ENCODE measurements at regions not wholly inside any gene's neighbourhood (a gene's known extent, or its start where the extent isn't known, plus 50 kb on each side); places are given as distances from the start of the nearest gene placed in this dataset.
"Not testable (repeated sequence)": the region's sequence is repeated elsewhere in the genome, so short reads cannot be mapped to it uniquely, and the experiment has no call there.

DNA sequence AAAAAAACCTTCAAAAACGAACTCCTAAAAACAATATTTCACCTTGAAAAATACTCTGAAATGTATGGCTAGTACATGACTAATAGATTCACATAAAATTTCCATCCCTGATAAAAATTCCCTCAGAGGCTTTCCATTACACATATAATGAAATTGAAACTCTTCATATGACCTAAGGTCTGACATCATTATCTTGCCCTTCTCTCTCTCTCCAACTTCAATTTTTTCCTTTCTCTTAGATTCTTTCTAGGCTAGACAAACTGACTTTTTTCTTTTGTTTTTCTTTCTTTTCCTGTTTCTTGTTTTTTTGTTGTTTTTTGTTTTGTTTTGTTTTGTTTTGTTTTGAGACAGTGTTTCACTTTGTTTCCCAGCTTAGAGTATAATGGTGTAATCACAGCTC, 1220.5 kb downstream of the ROBO2 start:
- Histone ChIP-seq H3K9me3 (ENCODE audit: control insufficient read depth, insufficient read depth, low read depth, low read length) (no peaks in the 10 kb centered on the region), H3K27ac (ENCODE audit: insufficient read depth, low read length) (no peak overlapping the region), H3K79me2 (ENCODE audit: control insufficient read depth, insufficient read depth, low read length) (no peaks in the 10 kb centered on the region), H3K36me3 (ENCODE audit: control insufficient read depth, insufficient read depth, low read length) (no peaks in the 10 kb centered on the region), H3K27me3 (ENCODE audit: control insufficient read depth, insufficient read depth, low read length) (no peaks in the 10 kb centered on the region), H3K9ac (ENCODE audit: insufficient read depth, low read length) (no peak overlapping the region), H3K4me1 (ENCODE audit: control insufficient read depth, extremely low read depth, insufficient read depth, low read length) (peaks cover 6% of the 10 kb centered on the region), H2AFZ (ENCODE audit: low read length) (no peak overlapping the region), H3K4me2 (ENCODE audit: extremely low read depth, insufficient read depth, low read length) (no peak overlapping the region), H4K20me1 (ENCODE audit: control insufficient read depth, extremely low read depth, insufficient read depth, low read length) (no peaks in the 10 kb centered on the region), H3K4me3 (replicated peaks in 1 of 4; ENCODE audit: control extremely low read depth in 1 of 4, insufficient read depth in 1 of 4, low read depth in 3 of 4, low read length in 4 of 4) (no peak overlapping the region)
- TF ChIP-seq EZH2 (IDR thresholded peaks at IDR 0.05; ENCODE audit: low read length, missing control alignments): no peak
- TF ChIP-seq, protein P1, sequence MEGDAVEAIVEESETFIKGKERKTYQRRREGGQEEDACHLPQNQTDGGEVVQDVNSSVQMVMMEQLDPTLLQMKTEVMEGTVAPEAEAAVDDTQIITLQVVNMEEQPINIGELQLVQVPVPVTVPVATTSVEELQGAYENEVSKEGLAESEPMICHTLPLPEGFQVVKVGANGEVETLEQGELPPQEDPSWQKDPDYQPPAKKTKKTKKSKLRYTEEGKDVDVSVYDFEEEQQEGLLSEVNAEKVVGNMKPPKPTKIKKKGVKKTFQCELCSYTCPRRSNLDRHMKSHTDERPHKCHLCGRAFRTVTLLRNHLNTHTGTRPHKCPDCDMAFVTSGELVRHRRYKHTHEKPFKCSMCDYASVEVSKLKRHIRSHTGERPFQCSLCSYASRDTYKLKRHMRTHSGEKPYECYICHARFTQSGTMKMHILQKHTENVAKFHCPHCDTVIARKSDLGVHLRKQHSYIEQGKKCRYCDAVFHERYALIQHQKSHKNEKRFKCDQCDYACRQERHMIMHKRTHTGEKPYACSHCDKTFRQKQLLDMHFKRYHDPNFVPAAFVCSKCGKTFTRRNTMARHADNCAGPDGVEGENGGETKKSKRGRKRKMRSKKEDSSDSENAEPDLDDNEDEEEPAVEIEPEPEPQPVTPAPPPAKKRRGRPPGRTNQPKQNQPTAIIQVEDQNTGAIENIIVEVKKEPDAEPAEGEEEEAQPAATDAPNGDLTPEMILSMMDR (conservative IDR thresholded peaks at IDR 0.05 in 1 of 2, IDR thresholded peaks at IDR 0.05 in 1 of 2; ENCODE audit: low read depth in 1 of 2, low read length in 2 of 2): no peak
- no peak for DNase-seq (ENCODE audit: low read depth in 2 of 2)

DNA sequence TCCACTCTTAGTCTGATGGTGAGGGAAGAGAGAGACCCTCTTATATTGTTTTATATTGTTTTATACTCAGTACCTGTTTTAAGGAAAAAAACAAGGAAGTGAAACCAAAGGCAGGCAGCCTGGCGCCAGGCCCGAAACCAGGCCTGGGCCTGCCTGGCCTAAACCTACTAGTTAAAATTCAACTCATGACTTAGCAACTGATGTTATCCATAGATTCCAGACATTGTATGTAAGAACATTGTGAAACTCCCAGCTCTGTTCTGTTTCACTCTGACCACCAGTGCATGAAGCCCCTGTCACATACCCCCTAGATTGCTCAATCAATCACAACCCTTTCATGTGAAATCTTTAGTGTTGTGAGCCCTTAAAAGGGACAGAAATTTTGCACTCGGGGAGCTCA, 1226.7 kb downstream of the ROBO2 start:
- H3K27ac ChIP-seq (ENCODE audit: insufficient read depth, low read length); H2AFZ ChIP-seq (ENCODE audit: low read length); H3K4me2 ChIP-seq (ENCODE audit: extremely low read depth, insufficient read depth, low read length); DNase-seq (ENCODE audit: low read depth in 2 of 2); H3K79me2 ChIP-seq (ENCODE audit: control insufficient read depth, insufficient read depth, low read length); H3K4me1 ChIP-seq (ENCODE audit: control insufficient read depth, extremely low read depth, insufficient read depth, low read length); H3K9me3 ChIP-seq (ENCODE audit: control insufficient read depth, insufficient read depth, low read depth, low read length); H4K20me1 ChIP-seq (ENCODE audit: control insufficient read depth, extremely low read depth, insufficient read depth, low read length); H3K27me3 ChIP-seq (ENCODE audit: control insufficient read depth, insufficient read depth, low read length); H3K9ac ChIP-seq (ENCODE audit: insufficient read depth, low read length); H3K4me3 ChIP-seq (replicated peaks in 1 of 4; ENCODE audit: control extremely low read depth in 1 of 4, insufficient read depth in 1 of 4, low read depth in 3 of 4, low read length in 4 of 4); H3K36me3 ChIP-seq (ENCODE audit: control insufficient read depth, insufficient read depth, low read length): not testable (repeated sequence)

DNA sequence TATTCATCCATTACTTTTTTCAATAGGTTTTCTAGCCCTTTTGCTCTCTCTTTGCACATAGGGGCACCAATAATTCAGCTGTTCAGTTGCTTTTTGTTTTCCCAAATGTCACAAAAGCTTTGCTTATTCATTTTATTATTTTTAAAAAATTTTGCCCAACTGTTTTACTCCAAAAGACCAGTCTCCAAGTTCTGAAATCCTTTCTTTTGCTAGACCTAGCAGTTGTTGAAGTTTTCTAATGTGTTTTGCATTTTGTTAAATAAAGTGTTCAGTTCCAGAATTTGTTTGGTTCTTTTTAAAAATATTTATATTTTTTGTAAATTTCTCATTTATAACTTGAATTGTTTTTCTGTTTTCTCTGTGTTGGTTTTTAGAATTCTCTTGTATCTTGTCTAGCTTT, 1227.3 kb downstream of the ROBO2 start:
- Histone ChIP-seq H3K4me2 (ENCODE audit: extremely low read depth, insufficient read depth, low read length) (no peak overlapping the region), H2AFZ (ENCODE audit: low read length) (no peak overlapping the region), H3K4me3 (replicated peaks in 1 of 4; ENCODE audit: control extremely low read depth in 1 of 4, insufficient read depth in 1 of 4, low read depth in 3 of 4, low read length in 4 of 4) (no peak overlapping the region), H3K9me3 (ENCODE audit: control insufficient read depth, insufficient read depth, low read depth, low read length) (no peaks in the 10 kb centered on the region), H3K27me3 (ENCODE audit: control insufficient read depth, insufficient read depth, low read length) (no peaks in the 10 kb centered on the region), H4K20me1 (ENCODE audit: control insufficient read depth, extremely low read depth, insufficient read depth, low read length) (no peaks in the 10 kb centered on the region), H3K27ac (ENCODE audit: insufficient read depth, low read length) (no peak overlapping the region), H3K79me2 (ENCODE audit: control insufficient read depth, insufficient read depth, low read length) (no peaks in the 10 kb centered on the region), H3K36me3 (ENCODE audit: control insufficient read depth, insufficient read depth, low read length) (no peaks in the 10 kb centered on the region), H3K9ac (ENCODE audit: insufficient read depth, low read length) (no peak overlapping the region), H3K4me1 (ENCODE audit: control insufficient read depth, extremely low read depth, insufficient read depth, low read length) (no peaks in the 10 kb centered on the region)
- no peak for TF ChIP-seq EZH2 (IDR thresholded peaks at IDR 0.05; ENCODE audit: low read length, missing control alignments)
- TF ChIP-seq, protein P1 (conservative IDR thresholded peaks at IDR 0.05 in 1 of 2, IDR thresholded peaks at IDR 0.05 in 1 of 2; ENCODE audit: low read depth in 1 of 2, low read length in 2 of 2): no peak
- DNase-seq (ENCODE audit: low read depth in 2 of 2): no peak

DNA sequence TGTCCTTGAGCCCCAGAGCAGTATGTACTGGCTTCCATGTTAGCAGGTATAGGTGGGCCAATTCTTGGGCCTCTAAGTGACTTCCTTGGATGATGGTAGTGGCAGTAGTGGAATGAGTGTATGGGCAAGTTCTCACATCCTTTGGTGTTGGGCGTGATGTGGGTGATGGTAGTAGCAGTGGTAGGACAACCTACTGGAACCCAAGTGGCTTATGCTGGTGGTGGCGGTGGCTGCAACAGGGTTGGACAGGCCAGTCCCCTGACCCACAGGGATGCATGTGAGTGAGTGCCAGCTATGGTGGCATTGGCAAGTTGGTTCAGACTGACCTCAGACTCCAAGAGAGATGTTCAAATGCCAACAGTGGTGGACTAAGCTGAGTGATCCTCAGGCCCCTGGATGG, 1228.2 kb downstream of the ROBO2 start:
- no peak for DNase-seq (ENCODE audit: low read depth in 2 of 2)
- Histone ChIP-seq H4K20me1 (ENCODE audit: control insufficient read depth, extremely low read depth, insufficient read depth, low read length) (no peaks in the 10 kb centered on the region), H3K79me2 (ENCODE audit: control insufficient read depth, insufficient read depth, low read length) (no peaks in the 10 kb centered on the region), H2AFZ (ENCODE audit: low read length) (no peak overlapping the region), H3K9me3 (ENCODE audit: control insufficient read depth, insufficient read depth, low read depth, low read length) (no peaks in the 10 kb centered on the region), H3K4me2 (ENCODE audit: extremely low read depth, insufficient read depth, low read length) (no peak overlapping the region), H3K4me1 (ENCODE audit: control insufficient read depth, extremely low read depth, insufficient read depth, low read length) (no peaks in the 10 kb centered on the region), H3K36me3 (ENCODE audit: control insufficient read depth, insufficient read depth, low read length) (no peaks in the 10 kb centered on the region), H3K9ac (ENCODE audit: insufficient read depth, low read length) (no peak overlapping the region), H3K27me3 (ENCODE audit: control insufficient read depth, insufficient read depth, low read length) (no peaks in the 10 kb centered on the region), H3K4me3 (replicated peaks in 1 of 4; ENCODE audit: control extremely low read depth in 1 of 4, insufficient read depth in 1 of 4, low read depth in 3 of 4, low read length in 4 of 4) (no peak overlapping the region), H3K27ac (ENCODE audit: insufficient read depth, low read length) (no peak overlapping the region)
- TF ChIP-seq EZH2 (IDR thresholded peaks at IDR 0.05; ENCODE audit: low read length, missing control alignments): no peak
- TF ChIP-seq, protein P1 (conservative IDR thresholded peaks at IDR 0.05 in 1 of 2, IDR thresholded peaks at IDR 0.05 in 1 of 2; ENCODE audit: low read depth in 1 of 2, low read length in 2 of 2): no peak

Data from fibroblast of lung (primary cell).